Activated CD4-positive, alpha-beta T cell treated with anti-CD3 and anti-CD28 coated beads, Interleukin-2, amount 10 ng/mL, durations not matched to agents 7 days and 5 days (primary cell): ENCODE measurements at regions not wholly inside any gene's neighbourhood (a gene's known extent, or its start where the extent isn't known, plus 50 kb on each side); places are given as distances from the start of the nearest gene placed in this dataset.
"Not testable (repeated sequence)": the region's sequence is repeated elsewhere in the genome, so short reads cannot be mapped to it uniquely, and the experiment has no call there.

Source experiments
- CTCF ChIA-PET: fragments of 350-600 bp; sonication (Branson Sonifier 250); formaldehyde crosslinking; loops from one replicate; lab custom pipeline; 2021; ENCODE audit warnings: antibody characterized with exemption; lab: Charles Lee
- POLR2A ChIA-PET: fragments of 350-600 bp; sonication (Branson Sonifier 250); formaldehyde crosslinking; loops from one replicate; lab custom pipeline; 2021; ENCODE audit warnings: antibody characterized with exemption; lab: Charles Lee
- DNase-seq: peaks from one replicate; pipeline ENCODE4 v3.0.0-alpha.2; 2020
- H3K27ac Mint-ChIP-seq: one replicate; pipeline ENCODE4 v1.8.0; 2021; ENCODE audit warnings: mild to moderate bottlenecking, moderate library complexity, mixed read lengths
- H3K27me3 Mint-ChIP-seq: one replicate; pipeline ENCODE4 v1.8.0; 2021; ENCODE audit warnings: mixed read lengths
- H3K36me3 Mint-ChIP-seq: one replicate; pipeline ENCODE4 v1.8.0; 2021; ENCODE audit warnings: low read depth, mixed read lengths
- H3K4me1 Mint-ChIP-seq: one replicate; pipeline ENCODE4 v1.8.0; 2021; ENCODE audit warnings: mixed read lengths
- H3K4me3 Mint-ChIP-seq: one replicate; pipeline ENCODE4 v1.8.0; 2021; ENCODE audit warnings: mild to moderate bottlenecking, moderate library complexity, mixed read lengths
- H3K9me3 Mint-ChIP-seq: one replicate; pipeline ENCODE4 v1.8.0; 2021; ENCODE audit warnings: mixed read lengths

DNA sequence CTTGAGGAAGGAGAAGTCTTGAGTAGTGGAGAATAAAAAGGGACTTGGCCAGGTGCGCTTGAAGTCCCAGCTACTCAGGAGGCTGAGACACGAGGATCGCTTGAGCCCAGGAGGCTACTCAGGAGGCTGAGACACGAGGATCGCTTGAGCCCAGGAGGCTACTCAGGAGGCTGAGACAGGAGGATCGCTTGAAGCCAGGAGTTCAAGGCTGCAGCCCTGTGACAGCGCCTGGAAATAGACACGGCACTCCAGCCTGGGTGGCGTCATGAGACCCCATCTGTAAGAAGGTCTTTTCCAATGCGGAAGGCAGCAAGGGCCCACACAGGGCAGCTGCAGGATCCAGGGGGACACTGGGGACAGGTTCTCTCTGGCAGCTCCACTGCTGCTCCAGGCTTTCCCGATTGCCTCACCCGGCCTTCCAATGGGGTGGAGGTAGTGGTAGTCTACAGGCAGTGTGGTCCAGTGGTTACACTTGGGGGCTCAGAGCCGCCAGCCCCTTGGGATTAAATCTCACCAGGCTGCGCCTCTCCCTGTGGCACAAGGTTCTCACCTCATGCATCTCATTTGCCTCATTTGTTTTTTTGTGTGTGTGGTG, 143.4 kb downstream of the SEC14L1 start:
- Mint-ChIP-seq H3K36me3 (no peaks in the 10 kb centered on the region), H3K9me3 (no peaks in the 10 kb centered on the region), H3K27me3 (peaks cover 33% of the 10 kb centered on the region), H3K27ac (no peak overlapping the region), H3K4me1 (peaks cover 15% of the 10 kb centered on the region), H3K4me3 (no peak overlapping the region)
- POLR2A ChIA-PET: no interaction called here
- DNase-seq: no peak
- CTCF ChIA-PET: interaction anchor here (0.6 kb wide), 1 partner anchor 8 kb away, joined by 3 read pairs; no protein-coding TSS in a partner anchor

- Mint-ChIP-seq H3K4me1 (peaks cover 14% of the 10 kb centered on the region), H3K36me3 (no peaks in the 10 kb centered on the region), H3K27me3 (peaks cover 20% of the 10 kb centered on the region), H3K27ac (no peak overlapping the region), H3K4me3 (no peak overlapping the region), H3K9me3 (no peaks in the 10 kb centered on the region)
- ChIA-PET CTCF (interaction anchor here (2.7 kb wide), 1 partner anchor 13 kb away, joined by 7 read pairs; no protein-coding TSS in a partner anchor), POLR2A (interaction anchor here (0.6 kb wide), 1 partner anchor 9 kb away, joined by 3 read pairs; no protein-coding TSS in a partner anchor)
- DNase-seq: no peak
These were observed 145.0 kb downstream of the SEC14L1 start for GRCh38 chr17:77285594-77286390.

DNA sequence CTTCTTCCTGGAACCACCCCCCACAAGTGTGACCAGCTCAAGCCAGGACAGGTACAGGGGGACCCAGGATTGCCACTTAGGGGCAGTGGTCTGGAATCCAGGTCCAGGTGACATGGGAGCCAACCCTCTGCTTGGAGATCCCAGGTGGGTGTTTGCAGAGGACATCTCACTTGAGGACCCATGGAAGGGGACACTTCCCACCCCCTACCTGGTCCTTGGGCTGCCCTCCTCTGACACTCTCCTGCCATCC, 145.5 kb downstream of the SEC14L1 start:
- Mint-ChIP-seq H3K36me3 (no peaks in the 10 kb centered on the region), H3K27ac (no peak overlapping the region), H3K27me3 (peaks cover 20% of the 10 kb centered on the region), H3K4me3 (no peak overlapping the region), H3K9me3 (no peaks in the 10 kb centered on the region), H3K4me1 (peaks cover 14% of the 10 kb centered on the region)
- ChIA-PET CTCF (interaction anchor here (1.0 to 2.7 kb wide), 2 partner anchors 12 to 208 kb away, joined by 3 to 7 read pairs; no protein-coding TSS in a partner anchor), POLR2A (no interaction called here)
- no peak for DNase-seq

DNA sequence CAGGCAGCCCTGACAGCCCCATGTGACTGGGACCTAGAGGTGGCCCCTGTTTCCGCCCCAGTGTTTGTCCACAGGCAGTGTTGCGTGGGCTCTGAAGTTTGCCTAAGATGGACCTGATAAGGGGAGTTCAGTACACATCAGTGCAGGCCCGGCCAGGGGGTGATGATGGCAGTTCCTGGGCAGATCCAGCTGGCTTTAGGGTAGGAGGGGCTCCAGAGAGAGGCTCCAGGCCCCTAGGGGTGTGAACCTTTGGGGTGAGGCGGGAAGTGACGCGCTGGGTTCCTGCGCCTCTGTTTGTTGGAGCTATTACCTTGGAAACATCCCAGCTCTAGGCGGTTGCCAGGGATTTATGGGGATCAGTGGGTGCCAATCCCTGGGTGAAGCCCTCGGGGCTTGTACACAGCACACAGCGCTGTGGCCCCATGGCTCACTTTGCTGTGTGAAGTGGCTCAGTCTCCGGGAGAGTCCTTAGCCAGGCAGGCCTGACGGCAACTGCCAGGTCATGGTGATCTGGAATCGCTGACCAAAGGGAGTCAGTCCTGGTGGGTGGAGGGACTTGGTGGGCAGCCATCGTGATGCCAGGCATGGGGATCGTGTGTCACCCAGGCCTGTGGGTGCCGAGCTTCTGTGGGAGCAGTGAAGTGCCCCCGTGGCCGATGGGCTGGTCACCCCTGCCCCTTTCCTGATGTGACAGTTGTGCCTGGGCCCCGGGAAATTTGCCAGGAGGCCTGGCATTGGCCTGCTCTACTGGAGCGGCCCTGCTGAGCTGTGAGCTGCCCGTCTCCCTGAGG, 146.1 kb downstream of the SEC14L1 start:
- peaks cover 18% of the 10 kb centered on the region for H3K27me3 Mint-ChIP-seq
- CTCF ChIA-PET: interaction anchor here (0.6 to 2.7 kb wide), 4 partner anchors 8 to 302 kb away, joined by 3 to 7 read pairs (median 3); no protein-coding TSS in a partner anchor

DNA sequence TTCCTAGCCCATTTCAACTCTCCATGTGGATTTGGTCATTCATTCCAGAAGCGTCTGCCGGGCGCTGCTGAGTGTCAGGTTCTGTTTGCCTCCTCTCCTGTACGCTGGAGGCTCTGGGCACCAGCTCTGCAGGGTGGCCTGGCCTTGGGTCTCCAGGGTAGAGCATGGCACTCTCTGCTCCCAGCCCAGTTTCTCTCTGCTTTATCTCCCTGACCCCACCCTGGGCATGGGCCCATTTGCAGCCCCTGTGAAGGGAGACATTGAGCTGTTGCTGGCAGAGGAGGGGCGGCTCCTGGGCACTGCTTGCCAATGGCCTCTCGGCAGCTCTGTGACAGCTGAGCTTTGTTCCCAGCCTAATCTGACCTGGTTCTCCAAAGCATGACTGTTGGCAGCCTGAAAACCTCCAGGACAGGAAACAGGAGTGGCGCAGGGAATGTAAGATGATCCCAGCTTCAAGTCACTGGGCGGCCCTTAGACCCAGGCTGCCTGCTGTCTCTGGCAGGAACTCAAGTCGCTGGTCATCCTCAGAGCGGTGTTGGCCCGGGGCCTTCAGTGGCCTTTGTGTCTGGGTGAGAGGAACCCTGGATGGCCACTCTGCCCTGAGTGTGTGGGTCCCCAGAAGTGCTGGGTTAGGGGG, 146.8 kb downstream of the SEC14L1 start:
- peaks cover 5% of the 10 kb centered on the region for H3K4me1 Mint-ChIP-seq
- no peak overlapping the region for H3K4me3 Mint-ChIP-seq
- no peaks in the 10 kb centered on the region for H3K36me3 Mint-ChIP-seq
- DNase-seq: no peak
- ChIA-PET CTCF (interaction anchor here (0.6 to 2.7 kb wide), 4 partner anchors 9 to 303 kb away, joined by 3 to 7 read pairs (median 3); no protein-coding TSS in a partner anchor), POLR2A (no interaction called here)
- no peak overlapping the region for H3K27ac Mint-ChIP-seq
- H3K27me3 Mint-ChIP-seq: peaks cover 11% of the 10 kb centered on the region
- no peaks in the 10 kb centered on the region for H3K9me3 Mint-ChIP-seq

More for the DNA sequence above, 146.1 kb downstream of the SEC14L1 start:
- POLR2A ChIA-PET: no interaction called here
- Mint-ChIP-seq H3K4me3 (no peak overlapping the region), H3K4me1 (peaks cover 12% of the 10 kb centered on the region), H3K36me3 (no peaks in the 10 kb centered on the region), H3K9me3 (no peaks in the 10 kb centered on the region), H3K27ac (no peak overlapping the region)
- DNase-seq: no peak

DNA sequence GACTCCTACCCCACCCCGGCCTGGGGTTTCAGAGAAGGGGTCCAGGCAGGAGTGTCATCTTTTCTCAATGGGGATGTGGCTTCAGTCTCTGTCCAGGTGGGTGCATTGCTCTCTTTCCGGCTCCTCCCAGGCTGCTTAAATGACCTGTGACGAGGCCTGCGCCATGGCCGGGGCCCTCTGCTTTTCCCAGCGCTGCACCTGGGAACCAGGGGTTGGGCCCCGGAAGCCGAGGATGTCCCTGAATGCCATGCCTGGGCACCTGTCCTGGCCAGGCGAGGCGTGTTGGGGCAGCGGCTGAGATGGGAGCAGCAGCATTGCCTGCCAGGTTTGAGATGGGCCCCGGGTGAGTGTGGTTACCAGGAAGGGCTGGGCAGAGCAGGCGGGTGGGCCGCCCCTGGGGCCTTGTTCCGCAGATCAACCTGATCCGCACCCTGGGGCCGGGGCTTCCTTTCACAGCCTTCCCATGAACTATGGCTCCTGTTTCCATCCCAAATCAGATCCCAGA, 147.4 kb downstream of the SEC14L1 start:
- no peak for DNase-seq
- Mint-ChIP-seq H3K27ac (no peak overlapping the region), H3K4me1 (peaks cover 4% of the 10 kb centered on the region), H3K9me3 (no peaks in the 10 kb centered on the region), H3K27me3 (peaks cover 9% of the 10 kb centered on the region), H3K4me3 (no peak overlapping the region), H3K36me3 (no peaks in the 10 kb centered on the region)
- ChIA-PET POLR2A (no interaction called here), CTCF (interaction anchor here (0.9 to 2.7 kb wide), 2 partner anchors 9 to 10 kb away, joined by 3 to 7 read pairs; no protein-coding TSS in a partner anchor)

GRCh38 chr17:77290759-77291558, 150.2 kb downstream of the SEC14L1 start:
- CTCF ChIA-PET, H3K27me3 Mint-ChIP-seq, POLR2A ChIA-PET, H3K4me3 Mint-ChIP-seq, H3K4me1 Mint-ChIP-seq, H3K36me3 Mint-ChIP-seq, H3K27ac Mint-ChIP-seq, DNase-seq, H3K9me3 Mint-ChIP-seq: not testable (repeated sequence)

GRCh38 chr17:77291591-77292386, 151.0 kb downstream of the SEC14L1 start:
- Mint-ChIP-seq H3K4me3 (no peak overlapping the region), H3K36me3 (no peaks in the 10 kb centered on the region), H3K9me3 (no peaks in the 10 kb centered on the region), H3K27ac (no peak overlapping the region), H3K4me1 (peaks cover 4% of the 10 kb centered on the region), H3K27me3 (peaks cover 3% of the 10 kb centered on the region)
- POLR2A ChIA-PET: no interaction called here
- CTCF ChIA-PET: interaction anchor here (0.6 kb wide), 1 partner anchor 7 kb away, joined by 3 read pairs; no protein-coding TSS in a partner anchor
- no peak for DNase-seq

DNA sequence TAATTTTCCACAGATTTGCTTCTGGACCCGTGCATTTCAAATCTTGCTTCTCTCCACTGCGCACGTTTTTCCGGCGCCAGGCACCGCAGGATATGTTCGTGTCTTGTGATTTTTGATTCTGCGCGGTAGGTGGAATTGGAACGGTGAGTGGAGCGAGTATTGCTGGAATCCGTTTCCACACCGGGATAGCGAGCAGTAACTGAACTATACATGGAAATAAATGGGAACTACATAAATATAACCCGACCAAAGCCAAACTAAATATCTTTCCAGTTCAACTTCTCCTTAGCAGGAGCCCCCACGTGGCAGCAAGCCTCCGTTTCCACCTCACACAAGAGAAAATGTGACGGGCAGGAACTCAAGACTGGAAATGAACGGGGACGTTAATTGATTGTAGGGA, 154.0 kb downstream of the SEC14L1 start:
- peaks cover 3% of the 10 kb centered on the region for H3K4me1 Mint-ChIP-seq
- H3K36me3 Mint-ChIP-seq: no peaks in the 10 kb centered on the region
- CTCF ChIA-PET: no interaction called here
- H3K27me3 Mint-ChIP-seq: peaks cover 3% of the 10 kb centered on the region
- no peak overlapping the region for H3K27ac Mint-ChIP-seq
- no peak for DNase-seq
- POLR2A ChIA-PET: no interaction called here
- H3K9me3 Mint-ChIP-seq: no peaks in the 10 kb centered on the region
- H3K4me3 Mint-ChIP-seq: no peak overlapping the region

DNA sequence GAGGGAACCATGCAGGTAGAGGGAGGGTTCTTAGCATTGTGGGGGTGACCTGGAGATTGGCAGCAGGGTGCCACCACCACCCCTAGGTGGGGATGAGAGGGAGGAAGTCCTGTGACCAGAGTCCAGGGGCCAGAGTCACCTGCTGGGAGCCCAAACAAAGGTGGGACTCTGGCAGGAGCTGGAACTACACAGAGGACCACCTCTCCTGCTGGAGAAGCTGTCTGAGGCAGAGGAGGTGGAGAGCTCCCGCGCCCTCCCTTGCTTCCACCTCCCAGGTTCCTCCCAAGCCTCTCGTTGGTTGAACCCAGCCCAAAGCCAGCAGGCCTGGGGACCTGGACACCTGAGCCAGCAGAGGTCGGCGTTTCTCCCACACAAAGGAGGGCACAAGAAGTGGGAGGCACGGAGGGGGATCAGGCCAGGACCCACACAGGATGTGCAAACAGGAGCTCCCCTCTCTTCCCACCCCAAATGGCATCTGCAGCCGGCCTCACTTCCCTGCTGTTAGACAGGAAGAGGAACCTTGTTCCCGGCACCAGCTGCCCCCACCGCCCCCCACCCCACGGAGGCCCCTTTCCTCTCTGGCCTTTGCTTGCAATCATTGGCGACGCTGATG, 154.6 kb downstream of the SEC14L1 start:
- no peak for DNase-seq
- H3K4me1 Mint-ChIP-seq: no peaks in the 10 kb centered on the region
- no peak overlapping the region for H3K4me3 Mint-ChIP-seq
- ChIA-PET CTCF (no interaction called here), POLR2A (no interaction called here)
- no peaks in the 10 kb centered on the region for H3K36me3 Mint-ChIP-seq
- peaks cover 3% of the 10 kb centered on the region for H3K27me3 Mint-ChIP-seq
- no peak overlapping the region for H3K27ac Mint-ChIP-seq
- no peaks in the 10 kb centered on the region for H3K9me3 Mint-ChIP-seq
